ENCODE measurements at regions not wholly inside any gene's neighbourhood (a gene's known extent, or its start where the extent isn't known, plus 50 kb on each side); places are given as distances from the start of the nearest gene placed in this dataset.

- no peak for TF ChIP-seq CTCF (conservative IDR thresholded peaks at IDR 0.05)
- H3K27ac ChIP-seq: no peak overlapping the region
These were observed 163.4 kb upstream of the MKLN1 start for GRCh38 chr7:131164025-131164925.

GRCh38 chr7:131166066-131166465 lies 161.6 kb upstream of the MKLN1 start:
- TF ChIP-seq CTCF (conservative IDR thresholded peaks at IDR 0.05): no peak
- H3K27ac ChIP-seq: no peak overlapping the region

- TF ChIP-seq CTCF (conservative IDR thresholded peaks at IDR 0.05): no peak
- no peak overlapping the region for H3K27ac ChIP-seq
These were observed 157.0 kb upstream of the MKLN1 start for GRCh38 chr7:131170440-131171271.

- TF ChIP-seq CTCF (conservative IDR thresholded peaks at IDR 0.05): no peak
- H3K27ac ChIP-seq: no peak overlapping the region
These were observed 154.4 kb upstream of the MKLN1 start for GRCh38 chr7:131173145-131173890.

DNA sequence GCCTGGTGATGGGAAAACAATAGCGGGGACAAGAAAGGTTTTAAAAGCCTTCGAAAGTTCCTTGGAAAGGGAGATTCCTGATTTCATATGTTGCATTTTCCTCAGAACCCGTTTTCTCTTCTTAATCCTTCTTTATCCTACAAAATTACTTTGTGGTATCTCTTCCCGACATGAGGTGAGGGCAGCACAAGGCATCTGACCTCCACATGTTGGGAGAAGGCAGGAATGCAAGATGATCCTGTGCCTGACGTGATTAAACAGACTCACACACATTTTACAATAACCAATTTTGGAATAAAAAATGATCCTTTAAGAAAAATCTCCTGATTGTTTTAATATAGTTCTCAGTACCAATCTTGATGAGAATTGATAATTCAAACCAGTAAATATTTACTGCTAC lies 153.3 kb upstream of the MKLN1 start:
- H3K27ac ChIP-seq: no peak overlapping the region
- TF ChIP-seq CTCF (conservative IDR thresholded peaks at IDR 0.05): no peak

- H3K27ac ChIP-seq: no peak overlapping the region
- no peak for TF ChIP-seq CTCF (conservative IDR thresholded peaks at IDR 0.05)
These were observed 152.8 kb upstream of the MKLN1 start for GRCh38 chr7:131174855-131175254.
